ENCODE measurements at regions not wholly inside any gene's neighbourhood (a gene's known extent, or its start where the extent isn't known, plus 50 kb on each side); places are given as distances from the start of the nearest gene placed in this dataset.

DNA sequence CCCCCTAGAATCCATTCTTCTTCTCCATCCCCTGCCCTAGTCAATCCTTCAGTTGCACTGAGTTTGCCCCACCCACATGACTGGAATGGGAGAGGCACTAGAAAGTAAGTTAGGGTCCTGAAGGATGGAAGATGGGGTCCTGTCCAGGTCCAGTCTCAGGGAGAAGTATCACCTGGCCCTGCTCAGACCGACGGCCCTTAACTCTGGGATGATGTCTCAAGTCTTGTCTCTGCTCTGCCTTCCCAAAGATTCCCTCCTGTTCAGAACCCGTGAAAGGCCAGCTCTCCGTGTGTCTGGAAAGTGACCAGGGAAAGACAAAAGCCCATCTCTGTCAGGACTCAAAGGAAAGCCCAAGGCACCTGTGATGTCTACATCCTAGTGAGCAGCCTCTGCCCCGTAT is 88.8 kb downstream of the OAT start:
- no peak for DNase-seq (ENCODE audit: low read depth, low spot score)
- H4K20me1 ChIP-seq (ENCODE audit: insufficient read depth), result no peaks in the 10 kb centered on the region
- no peaks in the 10 kb centered on the region for H3K79me2 ChIP-seq (ENCODE audit: insufficient read depth, low read length)
- peaks cover 4% of the 10 kb centered on the region; the same call in 1 of the 2 replicates for H3K27me3 ChIP-seq (ENCODE audit: insufficient read depth, low read length)
- no peaks in the 10 kb centered on the region for H3K4me1 ChIP-seq (ENCODE audit: control insufficient read depth in 1 of 2, insufficient read depth in 2 of 2, low read length in 2 of 2)
- no peak overlapping the region for H2AFZ ChIP-seq (ENCODE audit: low read depth, low read length, poor library complexity, severe bottlenecking)
- no peak overlapping the region for H3K27ac ChIP-seq (ENCODE audit: low read depth, low read length)
- CTCF ChIA-PET, result no interaction called here
- intact Hi-C loops (cut with micrococcal nuclease), result no loop called here
- TF ChIP-seq FOSL1 (IDR thresholded peaks at IDR 0.05; ENCODE audit: low read depth), result no peak
- no peak for TF ChIP-seq RAD21 (IDR thresholded peaks at IDR 0.05; ENCODE audit: low read depth)
- no peak for TF ChIP-seq SIN3A (IDR thresholded peaks at IDR 0.05; ENCODE audit: low read depth)
- TF ChIP-seq EGR1 (IDR thresholded peaks at IDR 0.05; ENCODE audit: low read depth), result no peak
- no peak for TF ChIP-seq SRF (IDR thresholded peaks at IDR 0.05; ENCODE audit: low read depth)
- no peak for TF ChIP-seq POLR2A (IDR thresholded peaks at IDR 0.05; ENCODE audit: borderline replicate concordance, extremely low read depth, insufficient read depth, insufficient read length)
- TF ChIP-seq, protein P1, sequence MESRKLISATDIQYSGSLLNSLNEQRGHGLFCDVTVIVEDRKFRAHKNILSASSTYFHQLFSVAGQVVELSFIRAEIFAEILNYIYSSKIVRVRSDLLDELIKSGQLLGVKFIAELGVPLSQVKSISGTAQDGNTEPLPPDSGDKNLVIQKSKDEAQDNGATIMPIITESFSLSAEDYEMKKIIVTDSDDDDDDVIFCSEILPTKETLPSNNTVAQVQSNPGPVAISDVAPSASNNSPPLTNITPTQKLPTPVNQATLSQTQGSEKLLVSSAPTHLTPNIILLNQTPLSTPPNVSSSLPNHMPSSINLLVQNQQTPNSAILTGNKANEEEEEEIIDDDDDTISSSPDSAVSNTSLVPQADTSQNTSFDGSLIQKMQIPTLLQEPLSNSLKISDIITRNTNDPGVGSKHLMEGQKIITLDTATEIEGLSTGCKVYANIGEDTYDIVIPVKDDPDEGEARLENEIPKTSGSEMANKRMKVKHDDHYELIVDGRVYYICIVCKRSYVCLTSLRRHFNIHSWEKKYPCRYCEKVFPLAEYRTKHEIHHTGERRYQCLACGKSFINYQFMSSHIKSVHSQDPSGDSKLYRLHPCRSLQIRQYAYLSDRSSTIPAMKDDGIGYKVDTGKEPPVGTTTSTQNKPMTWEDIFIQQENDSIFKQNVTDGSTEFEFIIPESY (IDR thresholded peaks at IDR 0.05; ENCODE audit: extremely low read depth, insufficient replicate concordance, low read length), result no peak
- no peak for TF ChIP-seq ELF1 (IDR thresholded peaks at IDR 0.05; ENCODE audit: borderline replicate concordance, low read depth)
- no peak for TF ChIP-seq CEBPB (IDR thresholded peaks at IDR 0.05; ENCODE audit: low read depth)
- TF ChIP-seq EZH2 (IDR thresholded peaks at IDR 0.05), result no peak
- H3K4me2 ChIP-seq (ENCODE audit: low read length), result no peak overlapping the region
- H3K4me3 ChIP-seq (replicated peaks in 1 of 2; ENCODE audit: low read depth in 1 of 2, low read length in 2 of 2), result no peak overlapping the region
- no peak for ATAC-seq
- H3K9me3 ChIP-seq (ENCODE audit: control insufficient read depth in 1 of 2, insufficient read depth in 1 of 2, low read depth in 1 of 2, low read length in 2 of 2), result no peaks in the 10 kb centered on the region
- BruUV-seq (replicated peaks), result no TSS peak
- no peak overlapping the region for H3K9ac ChIP-seq (ENCODE audit: low read length)
- no peaks in the 10 kb centered on the region for H3K9me2 ChIP-seq (ENCODE audit: insufficient read depth)
- RAD21 ChIA-PET (ENCODE audit: low non-redundant PET in 1 of 2, low total read pairs in 2 of 2, uncharacterized antibody in 2 of 2, unreplicated experiment in 2 of 2), result no interaction called here
- POLR2A ChIA-PET, result no interaction called here
- H3K36me3 ChIP-seq (ENCODE audit: control insufficient read depth in 1 of 2, insufficient read depth in 2 of 2, low read length in 2 of 2), result no peaks in the 10 kb centered on the region

DNA sequence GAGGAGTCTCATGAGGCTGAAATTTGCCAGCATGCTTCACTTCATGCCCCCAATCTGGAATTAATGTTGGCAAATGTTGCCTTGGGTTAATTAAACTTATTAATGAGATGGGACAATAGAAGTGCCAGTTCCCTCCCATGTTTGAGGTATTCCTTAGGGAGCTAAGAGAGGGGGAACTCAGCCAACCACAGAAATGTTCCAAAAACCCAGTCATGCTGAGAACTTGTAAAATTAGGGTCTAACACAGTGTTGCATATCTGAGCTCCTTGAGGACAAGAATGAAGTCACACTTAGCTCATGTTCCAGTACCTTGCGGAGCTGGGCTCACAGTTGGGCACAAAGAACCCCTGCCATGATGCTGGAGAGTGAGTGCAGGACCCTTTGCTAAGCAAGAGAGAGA is 89.4 kb downstream of the OAT start:
- RAD21 ChIA-PET (ENCODE audit: low non-redundant PET in 1 of 2, low total read pairs in 2 of 2, uncharacterized antibody in 2 of 2, unreplicated experiment in 2 of 2), result no interaction called here
- no peaks in the 10 kb centered on the region for H3K9me3 ChIP-seq (ENCODE audit: control insufficient read depth in 1 of 2, insufficient read depth in 1 of 2, low read depth in 1 of 2, low read length in 2 of 2)
- BruUV-seq (replicated peaks), result no TSS peak
- H2AFZ ChIP-seq (ENCODE audit: low read depth, low read length, poor library complexity, severe bottlenecking), result no peak overlapping the region
- intact Hi-C loops (cut with micrococcal nuclease), result no loop called here
- H3K4me2 ChIP-seq (ENCODE audit: low read length), result no peak overlapping the region
- H3K27ac ChIP-seq (ENCODE audit: low read depth, low read length), result no peak overlapping the region
- CTCF ChIA-PET, result no interaction called here
- no peaks in the 10 kb centered on the region for H3K4me1 ChIP-seq (ENCODE audit: control insufficient read depth in 1 of 2, insufficient read depth in 2 of 2, low read length in 2 of 2)
- DNase-seq (ENCODE audit: low read depth, low spot score), result no peak
- H3K79me2 ChIP-seq (ENCODE audit: insufficient read depth, low read length), result no peaks in the 10 kb centered on the region
- no peaks in the 10 kb centered on the region for H3K9me2 ChIP-seq (ENCODE audit: insufficient read depth)
- peaks cover 4% of the 10 kb centered on the region; the same call in 1 of the 2 replicates for H3K27me3 ChIP-seq (ENCODE audit: insufficient read depth, low read length)
- POLR2A ChIA-PET, result no interaction called here
- TF ChIP-seq, protein P2, sequence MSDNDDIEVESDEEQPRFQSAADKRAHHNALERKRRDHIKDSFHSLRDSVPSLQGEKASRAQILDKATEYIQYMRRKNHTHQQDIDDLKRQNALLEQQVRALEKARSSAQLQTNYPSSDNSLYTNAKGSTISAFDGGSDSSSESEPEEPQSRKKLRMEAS (IDR thresholded peaks at IDR 0.05), result no peak
- TF ChIP-seq TCF7L2 (IDR thresholded peaks at IDR 0.05; ENCODE audit: borderline replicate concordance, extremely low read depth, insufficient read depth, insufficient read length) (no peak), ZNF274 (IDR thresholded peaks at IDR 0.05; ENCODE audit: low read depth, low read length) (no peak), POLR2AphosphoS5 (IDR thresholded peaks at IDR 0.05; ENCODE audit: low read depth, low read length) (no peak), POLR2A (IDR thresholded peaks at IDR 0.05; ENCODE audit: borderline replicate concordance, extremely low read depth, insufficient read depth, insufficient read length) (no peak), ELF1 (IDR thresholded peaks at IDR 0.05; ENCODE audit: borderline replicate concordance, low read depth) (no peak), FOSL1 (IDR thresholded peaks at IDR 0.05; ENCODE audit: low read depth) (no peak), CBX3 (IDR thresholded peaks at IDR 0.05; ENCODE audit: low read depth) (no peak), YY1 (IDR thresholded peaks at IDR 0.05; ENCODE audit: extremely low read depth, insufficient replicate concordance, low read depth, low read length) (no peak), EZH2phosphoT487 (IDR thresholded peaks at IDR 0.05; ENCODE audit: borderline replicate concordance) (no peak)
- TF ChIP-seq, protein P1 (IDR thresholded peaks at IDR 0.05; ENCODE audit: extremely low read depth, insufficient replicate concordance, low read length), result no peak
- H3K4me3 ChIP-seq (replicated peaks in 1 of 2; ENCODE audit: low read depth in 1 of 2, low read length in 2 of 2), result no peak overlapping the region
- H3K9ac ChIP-seq (ENCODE audit: low read length), result no peak overlapping the region
- no peak for ATAC-seq
- H4K20me1 ChIP-seq (ENCODE audit: insufficient read depth), result no peaks in the 10 kb centered on the region
- H3K36me3 ChIP-seq (ENCODE audit: control insufficient read depth in 1 of 2, insufficient read depth in 2 of 2, low read length in 2 of 2), result no peaks in the 10 kb centered on the region
